Colonic mucosa (tissue), 4 donors: ENCODE measurements at regions not wholly inside any gene's neighbourhood (a gene's known extent, or its start where the extent isn't known, plus 50 kb on each side); places are given as distances from the start of the nearest gene placed in this dataset.

ENCODE experiments used
- DNase-seq: peaks from one replicate; pipeline ENCODE4 v3.0.0-alpha.2; 2020
- H3K27ac ChIP-seq: fragments of 200-600 bp; one replicate; pipeline ENCODE4 v1.8.0; 2021
- H3K27me3 ChIP-seq: fragments of 200-600 bp; one replicate; pipeline ENCODE4 v1.8.0; 2021
- H3K36me3 ChIP-seq: fragments of 200-600 bp; one replicate; pipeline ENCODE4 v1.8.0; 2021
- H3K4me1 ChIP-seq: fragments of 200-600 bp; one replicate; pipeline ENCODE4 v1.8.0; 2021; ENCODE audit warnings: mild to moderate bottlenecking
- H3K4me3 ChIP-seq: fragments of 200-600 bp; one replicate; pipeline ENCODE4 v1.8.0; 2021
- H3K9ac ChIP-seq, 2 donors: one replicate each; pipeline ENCODE4 v1.7.0; 2013; ENCODE audit warnings: control low read depth in 2 of 2, low read depth in 2 of 2, low read length in 2 of 2
- H3K9me3 ChIP-seq: fragments of 200-600 bp; one replicate; pipeline ENCODE4 v1.8.0; 2021
- CTCF ChIP-seq: fragments of 200-600 bp; IDR thresholded peaks from one replicate; pipeline ENCODE4 v1.8.0; 2022; ENCODE audit warnings: antibody characterized with exemption, mild to moderate bottlenecking
- intact Hi-C: fragments of 100-400 bp; cut with DNase I; formaldehyde crosslinking; loops from one replicate; pipeline ENCODE4 v1.14.1; 2022
- donor health status: healthy.
- donor health status: DM: no; HTN: no; CAD: no.
- donor health status: DM: no; HTN: no; CAD: no.

DNA sequence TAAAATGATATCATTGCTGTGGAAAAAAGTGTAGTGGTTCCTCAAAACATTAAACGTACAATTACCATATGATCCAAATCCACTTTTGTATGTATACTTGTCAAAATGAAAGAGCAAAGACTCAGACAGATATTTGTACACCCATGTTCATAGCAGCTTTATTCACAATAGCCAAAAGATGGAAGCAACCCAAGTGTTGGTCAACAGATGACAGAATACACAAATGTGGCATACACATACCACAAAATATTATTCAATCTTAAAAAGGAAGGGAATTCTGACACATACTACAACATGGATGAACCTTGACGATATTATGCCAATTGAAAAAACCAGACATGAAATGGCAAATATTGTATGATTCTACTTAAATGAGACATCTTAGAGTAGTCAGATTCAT lies 524.5 kb upstream of the WWC1 start:
- Histone ChIP-seq H3K9me3 (no peaks in the 10 kb centered on the region), H3K27me3 (no peaks in the 10 kb centered on the region), H3K9ac (no peak overlapping the region), H3K27ac (no peak overlapping the region), H3K4me3 (no peak overlapping the region), H3K4me1 (no peaks in the 10 kb centered on the region), H3K36me3 (no peaks in the 10 kb centered on the region)
- intact Hi-C loops: no loop called here
- no peak for DNase-seq
- no peak for TF ChIP-seq CTCF

GRCh38 chr5:167767795-167768194 lies 523.6 kb upstream of the WWC1 start:
- Histone ChIP-seq H3K9ac (no peak overlapping the region), H3K36me3 (no peaks in the 10 kb centered on the region), H3K4me1 (no peaks in the 10 kb centered on the region), H3K27me3 (no peaks in the 10 kb centered on the region), H3K9me3 (no peaks in the 10 kb centered on the region), H3K27ac (no peak overlapping the region), H3K4me3 (no peak overlapping the region)
- intact Hi-C loops: no loop called here
- TF ChIP-seq CTCF: no peak
- DNase-seq: no peak

- no peaks in the 10 kb centered on the region for H3K4me1 ChIP-seq
- no peak overlapping the region for H3K4me3 ChIP-seq
- H3K9ac ChIP-seq: no peak overlapping the region
- intact Hi-C loops: no loop called here
- H3K27me3 ChIP-seq: no peaks in the 10 kb centered on the region
- DNase-seq: no peak
- no peaks in the 10 kb centered on the region for H3K9me3 ChIP-seq
- H3K27ac ChIP-seq: no peak overlapping the region
- TF ChIP-seq CTCF: no peak
- no peaks in the 10 kb centered on the region for H3K36me3 ChIP-seq
Observed at GRCh38 chr5:167769846-167770413, 521.5 kb upstream of the WWC1 start.

DNA sequence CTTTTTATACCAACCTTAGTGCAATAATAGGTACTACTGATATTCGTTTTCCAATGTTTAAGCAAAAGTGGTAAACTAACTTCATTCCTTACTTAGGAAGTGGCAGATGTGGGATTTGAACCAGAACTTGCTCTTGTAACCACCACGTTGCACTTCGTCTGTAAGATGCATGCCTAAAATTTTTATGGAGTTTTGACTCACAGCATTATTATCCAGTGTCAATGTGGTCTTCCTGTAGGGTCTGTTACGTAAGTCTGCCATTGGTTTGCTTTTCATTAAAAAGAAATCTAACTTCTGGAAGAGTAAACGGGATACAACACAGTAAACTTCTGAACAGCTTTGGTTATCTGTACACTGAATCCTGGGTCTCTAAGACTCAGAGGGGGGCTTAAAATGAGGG lies 521.0 kb upstream of the WWC1 start:
- Histone ChIP-seq H3K4me3 (no peak overlapping the region), H3K27ac (no peak overlapping the region), H3K9ac (no peak overlapping the region), H3K36me3 (no peaks in the 10 kb centered on the region), H3K27me3 (no peaks in the 10 kb centered on the region), H3K4me1 (no peaks in the 10 kb centered on the region), H3K9me3 (no peaks in the 10 kb centered on the region)
- intact Hi-C loops: no loop called here
- no peak for TF ChIP-seq CTCF
- DNase-seq: no peak

DNA sequence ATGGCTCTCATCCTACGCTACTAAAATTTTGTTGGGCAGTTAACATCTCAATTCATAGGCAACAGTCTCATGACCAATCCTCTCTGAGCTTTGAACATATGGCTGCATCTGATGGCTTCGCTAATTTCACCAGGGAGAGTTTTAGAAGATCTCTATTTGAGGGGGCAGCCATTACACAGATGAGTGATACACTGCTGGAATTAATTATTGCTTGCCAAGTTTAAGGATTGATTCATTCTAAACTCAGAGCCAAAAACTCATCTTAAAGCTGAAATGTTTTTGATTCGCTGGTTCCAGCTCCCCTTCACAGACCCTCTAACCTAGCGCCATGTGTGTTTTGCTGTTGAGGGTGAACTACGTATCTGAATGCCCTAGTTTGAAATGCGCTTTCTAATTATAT lies 519.9 kb upstream of the WWC1 start:
- TF ChIP-seq CTCF: no peak
- DNase-seq: no peak
- no peak overlapping the region for H3K9ac ChIP-seq
- no peak overlapping the region for H3K27ac ChIP-seq
- H3K9me3 ChIP-seq: no peaks in the 10 kb centered on the region
- no peaks in the 10 kb centered on the region for H3K27me3 ChIP-seq
- intact Hi-C loops: no loop called here
- H3K4me3 ChIP-seq: no peak overlapping the region
- no peaks in the 10 kb centered on the region for H3K36me3 ChIP-seq
- H3K4me1 ChIP-seq: no peaks in the 10 kb centered on the region
